Neural progenitor cell (in vitro differentiated cells): ENCODE measurements at regions not wholly inside any gene's neighbourhood (a gene's known extent, or its start where the extent isn't known, plus 50 kb on each side); places are given as distances from the start of the nearest gene placed in this dataset.

ENCODE experiments used
- DNase-seq: peaks from one replicate; pipeline ENCODE4 v3.0.0-alpha.2; 2016; ENCODE audit warnings: low spot score
- H2AFZ ChIP-seq: fragments of 200-600 bp; sonication (generic); replicated peaks from 2 replicates; pipeline ENCODE4 v1.6.1; 2016; ENCODE audit warnings: antibody characterized with exemption
- H3F3A ChIP-seq: fragments of 200-600 bp; sonication (generic); 2 replicates; pipeline ENCODE4 v1.6.1; 2016; ENCODE audit warnings: antibody characterized with exemption, low read depth
- H3K27ac ChIP-seq: fragments of 200-600 bp; sonication (generic); 2 replicates; pipeline ENCODE4 v1.5.1; 2016; ENCODE audit warnings: mild to moderate bottlenecking
- H3K27me3 ChIP-seq: fragments of 200-600 bp; sonication (generic); 2 replicates; pipeline ENCODE4 v1.6.1; 2016; ENCODE audit warnings: mild to moderate bottlenecking, moderate library complexity
- H3K36me3 ChIP-seq: fragments of 200-600 bp; sonication (generic); 2 replicates; pipeline ENCODE4 v1.5.1; 2016
- H3K4me1 ChIP-seq: fragments of 200-600 bp; sonication (generic); 2 replicates; pipeline ENCODE4 v1.6.1; 2016; ENCODE audit warnings: mixed run types
- H3K4me2 ChIP-seq: fragments of 200-600 bp; sonication (generic); 2 replicates; pipeline ENCODE4 v1.6.1; 2016
- H3K4me3 ChIP-seq: fragments of 200-600 bp; sonication (generic); 2 replicates; pipeline ENCODE4 v1.5.1; 2016
- H3K79me2 ChIP-seq: fragments of 200-600 bp; sonication (generic); 2 replicates; pipeline ENCODE4 v1.6.1; 2016; ENCODE audit warnings: low read depth
- H3K9ac ChIP-seq: fragments of 200-600 bp; sonication (generic); 2 replicates; pipeline ENCODE4 v1.6.1; 2016
- H3K9me3 ChIP-seq: fragments of 200-600 bp; sonication (generic); 2 replicates; pipeline ENCODE4 v1.5.1; 2016; ENCODE audit warnings: low read depth
- H4K20me1 ChIP-seq: fragments of 200-600 bp; sonication (generic); 2 replicates; pipeline ENCODE4 v1.6.1; 2016; ENCODE audit warnings: low read depth
- H3K27ac Mint-ChIP-seq: 3 replicates; pipeline ENCODE4 v1.8.0; 2021; ENCODE audit warnings: mixed read lengths
- H3K27me3 Mint-ChIP-seq: 2 replicates; pipeline ENCODE4 v1.8.0; 2022; ENCODE audit warnings: low read depth, mild to moderate bottlenecking, inconsistent platforms, moderate library complexity, mixed read lengths; ENCODE audit not compliant: insufficient read depth
- H3K36me3 Mint-ChIP-seq: 3 replicates; pipeline ENCODE4 v1.8.0; 2021; ENCODE audit warnings: mixed read lengths
- H3K4me1 Mint-ChIP-seq: 3 replicates; pipeline ENCODE4 v1.8.0; 2021; ENCODE audit warnings: mixed read lengths
- H3K4me3 Mint-ChIP-seq: 3 replicates; pipeline ENCODE4 v1.8.0; 2021; ENCODE audit warnings: mild to moderate bottlenecking, moderate library complexity, mixed read lengths
- H3K9me3 Mint-ChIP-seq: 3 replicates; pipeline ENCODE4 v1.8.0; 2020; ENCODE audit warnings: mixed read lengths
- CTCF ChIP-seq: fragments of 200-600 bp; sonication (generic); IDR thresholded peaks from 2 replicates; pipeline ENCODE4 v1.5.1; 2017; ENCODE audit warnings: antibody characterized with exemption, mild to moderate bottlenecking
- EZH2 ChIP-seq: fragments of 200-600 bp; sonication (generic); IDR thresholded peaks from 2 replicates; pipeline ENCODE4 v1.6.1; 2017; ENCODE audit warnings: antibody characterized with exemption, mild to moderate bottlenecking, moderate library complexity
- EZH2phosphoT487 ChIP-seq: fragments of 200-600 bp; sonication (generic); IDR thresholded peaks from 2 replicates; pipeline ENCODE4 v1.6.1; 2017; ENCODE audit warnings: antibody characterized with exemption

GRCh38 chr6:100105138-100105537, 111.1 kb upstream of the MCHR2 start:
- H3K4me3 ChIP-seq = no peak overlapping the region
- no peaks in the 10 kb centered on the region for H3K79me2 ChIP-seq
- DNase-seq = no peak
- H3K4me2 ChIP-seq = no peak overlapping the region
- no peak overlapping the region for H2AFZ ChIP-seq
- no peaks in the 10 kb centered on the region for H3K9me3 ChIP-seq
- H4K20me1 ChIP-seq = no peaks in the 10 kb centered on the region
- no peaks in the 10 kb centered on the region for H3K27me3 Mint-ChIP-seq
- no peak overlapping the region for H3K27ac Mint-ChIP-seq
- no peaks in the 10 kb centered on the region for H3K9me3 Mint-ChIP-seq
- H3K4me3 Mint-ChIP-seq = no peak overlapping the region
- no peaks in the 10 kb centered on the region for H3K36me3 Mint-ChIP-seq
- no peak overlapping the region for H3K27ac ChIP-seq
- no peak overlapping the region for H3K9ac ChIP-seq
- TF ChIP-seq EZH2phosphoT487 (no peak), CTCF (no peak), EZH2 (no peak)
- H3K27me3 ChIP-seq = no peaks in the 10 kb centered on the region
- no peaks in the 10 kb centered on the region for H3F3A ChIP-seq
- H3K36me3 ChIP-seq = no peaks in the 10 kb centered on the region
- H3K4me1 ChIP-seq = peaks cover 5% of the 10 kb centered on the region
- H3K4me1 Mint-ChIP-seq = peaks cover 6% of the 10 kb centered on the region

- Mint-ChIP-seq H3K4me1 (peaks cover 6% of the 10 kb centered on the region), H3K27ac (no peak overlapping the region), H3K36me3 (no peaks in the 10 kb centered on the region), H3K27me3 (no peaks in the 10 kb centered on the region), H3K4me3 (no peak overlapping the region), H3K9me3 (no peaks in the 10 kb centered on the region)
- Histone ChIP-seq H3K9me3 (no peaks in the 10 kb centered on the region), H3K27ac (no peak overlapping the region), H4K20me1 (no peaks in the 10 kb centered on the region), H3K27me3 (no peaks in the 10 kb centered on the region), H3K79me2 (no peaks in the 10 kb centered on the region), H3K4me2 (no peak overlapping the region), H2AFZ (no peak overlapping the region), H3F3A (no peaks in the 10 kb centered on the region), H3K4me3 (no peak overlapping the region), H3K36me3 (no peaks in the 10 kb centered on the region), H3K4me1 (peaks cover 4% of the 10 kb centered on the region), H3K9ac (no peak overlapping the region)
- no peak for DNase-seq
- no peak for TF ChIP-seq EZH2phosphoT487
- TF ChIP-seq CTCF = no peak
- TF ChIP-seq EZH2 = no peak
Measured at GRCh38 chr6:100103931-100104330, 109.9 kb upstream of the MCHR2 start.

GRCh38 chr6:100103194-100103593, 109.2 kb upstream of the MCHR2 start:
- no peak overlapping the region for H3K4me2 ChIP-seq
- H4K20me1 ChIP-seq = no peaks in the 10 kb centered on the region
- Mint-ChIP-seq H3K4me3 (no peak overlapping the region), H3K27me3 (no peaks in the 10 kb centered on the region), H3K4me1 (peaks cover 6% of the 10 kb centered on the region), H3K36me3 (no peaks in the 10 kb centered on the region), H3K27ac (no peak overlapping the region), H3K9me3 (no peaks in the 10 kb centered on the region)
- no peak overlapping the region for H3K4me3 ChIP-seq
- H3K36me3 ChIP-seq = no peaks in the 10 kb centered on the region
- no peak for DNase-seq
- H3K9ac ChIP-seq = no peak overlapping the region
- H2AFZ ChIP-seq = no peak overlapping the region
- H3F3A ChIP-seq = no peaks in the 10 kb centered on the region
- H3K27me3 ChIP-seq = no peaks in the 10 kb centered on the region
- no peak for TF ChIP-seq CTCF
- TF ChIP-seq EZH2phosphoT487 = no peak
- TF ChIP-seq EZH2 = no peak
- peaks cover 4% of the 10 kb centered on the region for H3K4me1 ChIP-seq
- H3K9me3 ChIP-seq = no peaks in the 10 kb centered on the region
- H3K79me2 ChIP-seq = no peaks in the 10 kb centered on the region
- H3K27ac ChIP-seq = no peak overlapping the region

GRCh38 chr6:100101644-100102043, 107.6 kb upstream of the MCHR2 start:
- no peaks in the 10 kb centered on the region for H3K79me2 ChIP-seq
- DNase-seq = no peak
- H3F3A ChIP-seq = no peaks in the 10 kb centered on the region
- H4K20me1 ChIP-seq = no peaks in the 10 kb centered on the region
- H3K4me1 Mint-ChIP-seq = peaks cover 6% of the 10 kb centered on the region
- no peak overlapping the region for H2AFZ ChIP-seq
- H3K4me3 Mint-ChIP-seq = no peak overlapping the region
- no peak overlapping the region for H3K4me2 ChIP-seq
- no peak for TF ChIP-seq CTCF
- TF ChIP-seq EZH2 = no peak
- TF ChIP-seq EZH2phosphoT487 = no peak
- peaks cover 4% of the 10 kb centered on the region for H3K4me1 ChIP-seq
- no peaks in the 10 kb centered on the region for H3K9me3 Mint-ChIP-seq
- no peaks in the 10 kb centered on the region for H3K36me3 Mint-ChIP-seq
- H3K9ac ChIP-seq = no peak overlapping the region
- H3K36me3 ChIP-seq = no peaks in the 10 kb centered on the region
- H3K27me3 Mint-ChIP-seq = no peaks in the 10 kb centered on the region
- H3K27ac ChIP-seq = no peak overlapping the region
- H3K27me3 ChIP-seq = no peaks in the 10 kb centered on the region
- H3K9me3 ChIP-seq = no peaks in the 10 kb centered on the region
- H3K4me3 ChIP-seq = no peak overlapping the region
- H3K27ac Mint-ChIP-seq = no peak overlapping the region
